Omental fat pad (tissue), 3 donors: ENCODE measurements at regions not wholly inside any gene's neighbourhood (a gene's known extent, or its start where the extent isn't known, plus 50 kb on each side); places are given as distances from the start of the nearest gene placed in this dataset.
"Not testable (repeated sequence)": the region's sequence is repeated elsewhere in the genome, so short reads cannot be mapped to it uniquely, and the experiment has no call there.

Source experiments
- ATAC-seq: fragments of 150-250 bp; one replicate; pipeline ENCODE4 v1.9.1; 2016; ENCODE audit warnings: mild to moderate bottlenecking, moderate library complexity; ENCODE audit not compliant: low FRiP score
- DNase-seq: peaks from one replicate; pipeline ENCODE4 v3.0.0-alpha.2; 2019; ENCODE audit warnings: low spot score
- TF ChIP-seq, protein P1 (sequence below), 3 donors: fragments of 450-650 bp; IDR thresholded peaks; one replicate each; pipeline ENCODE4 v1.5.1; 2016 to 2017; ENCODE audit warnings: antibody characterized with exemption in 3 of 3, mild to moderate bottlenecking in 3 of 3, moderate library complexity in 2 of 3

DNA sequence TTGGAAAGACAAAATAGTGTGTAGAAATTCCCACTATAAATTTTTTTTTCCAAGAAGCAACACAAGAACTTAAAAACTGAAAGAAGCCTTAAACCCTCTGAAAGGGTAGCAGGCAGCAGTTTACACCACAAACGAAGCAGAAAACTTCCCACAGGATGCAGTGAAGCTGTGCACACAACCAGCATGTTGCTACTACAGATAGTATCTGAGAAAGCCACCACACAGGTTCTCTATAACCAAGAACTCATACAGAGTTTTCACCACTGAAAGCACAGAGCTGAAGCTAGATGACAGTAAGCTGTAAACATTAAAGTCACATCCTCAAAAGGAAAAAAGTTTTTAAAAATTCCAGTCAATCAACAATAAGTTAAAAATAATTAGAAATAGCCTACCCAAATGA, 333.6 kb upstream of the MON1B start:
- TF ChIP-seq, protein P1, sequence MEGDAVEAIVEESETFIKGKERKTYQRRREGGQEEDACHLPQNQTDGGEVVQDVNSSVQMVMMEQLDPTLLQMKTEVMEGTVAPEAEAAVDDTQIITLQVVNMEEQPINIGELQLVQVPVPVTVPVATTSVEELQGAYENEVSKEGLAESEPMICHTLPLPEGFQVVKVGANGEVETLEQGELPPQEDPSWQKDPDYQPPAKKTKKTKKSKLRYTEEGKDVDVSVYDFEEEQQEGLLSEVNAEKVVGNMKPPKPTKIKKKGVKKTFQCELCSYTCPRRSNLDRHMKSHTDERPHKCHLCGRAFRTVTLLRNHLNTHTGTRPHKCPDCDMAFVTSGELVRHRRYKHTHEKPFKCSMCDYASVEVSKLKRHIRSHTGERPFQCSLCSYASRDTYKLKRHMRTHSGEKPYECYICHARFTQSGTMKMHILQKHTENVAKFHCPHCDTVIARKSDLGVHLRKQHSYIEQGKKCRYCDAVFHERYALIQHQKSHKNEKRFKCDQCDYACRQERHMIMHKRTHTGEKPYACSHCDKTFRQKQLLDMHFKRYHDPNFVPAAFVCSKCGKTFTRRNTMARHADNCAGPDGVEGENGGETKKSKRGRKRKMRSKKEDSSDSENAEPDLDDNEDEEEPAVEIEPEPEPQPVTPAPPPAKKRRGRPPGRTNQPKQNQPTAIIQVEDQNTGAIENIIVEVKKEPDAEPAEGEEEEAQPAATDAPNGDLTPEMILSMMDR (IDR thresholded peaks at IDR 0.05), result no peak
- ATAC-seq (no peak), DNase-seq (no peak)

DNA sequence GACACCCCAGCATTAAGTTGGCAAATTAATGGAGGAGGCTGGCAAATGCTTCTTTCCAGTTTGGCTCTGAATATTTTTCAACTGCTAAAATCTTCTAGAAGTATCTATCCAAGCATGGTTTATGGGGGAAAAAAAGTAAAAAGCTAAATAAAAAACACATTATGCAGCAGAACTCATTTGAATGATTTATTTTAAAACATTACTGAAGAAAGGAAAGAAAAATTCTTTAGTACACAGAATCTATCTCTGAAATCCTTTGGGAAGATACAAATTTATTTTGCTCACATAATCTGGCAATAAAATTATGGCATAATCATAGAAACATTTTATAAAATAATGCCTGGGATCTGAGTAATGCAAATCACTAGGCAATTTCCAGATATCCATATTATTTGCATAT, 328.1 kb upstream of the MON1B start:
- ATAC-seq (no peak), DNase-seq (no peak)
- TF ChIP-seq, protein P1 (IDR thresholded peaks at IDR 0.05), result no peak

DNA sequence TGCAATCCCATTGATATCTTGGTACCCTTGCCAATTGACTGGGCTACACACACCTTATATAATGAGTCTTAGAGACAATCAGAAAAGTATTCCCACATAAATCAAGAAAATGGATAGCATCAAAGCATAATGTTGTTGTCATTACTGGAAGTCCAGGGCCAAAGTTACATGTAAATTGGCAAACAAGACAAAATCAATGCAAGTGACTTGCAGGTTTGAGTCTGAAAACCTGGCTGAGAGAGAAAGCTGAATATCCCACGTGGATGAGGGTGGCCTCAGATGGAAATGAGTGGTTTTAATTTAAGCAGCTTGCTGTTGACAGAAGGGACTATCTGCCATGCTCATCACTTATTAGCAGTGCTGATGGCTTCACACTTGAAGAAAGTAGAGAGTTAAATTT, 324.0 kb upstream of the MON1B start:
- no peak for DNase-seq
- no peak for ATAC-seq
- TF ChIP-seq, protein P1 (IDR thresholded peaks at IDR 0.05), result no peak

DNA sequence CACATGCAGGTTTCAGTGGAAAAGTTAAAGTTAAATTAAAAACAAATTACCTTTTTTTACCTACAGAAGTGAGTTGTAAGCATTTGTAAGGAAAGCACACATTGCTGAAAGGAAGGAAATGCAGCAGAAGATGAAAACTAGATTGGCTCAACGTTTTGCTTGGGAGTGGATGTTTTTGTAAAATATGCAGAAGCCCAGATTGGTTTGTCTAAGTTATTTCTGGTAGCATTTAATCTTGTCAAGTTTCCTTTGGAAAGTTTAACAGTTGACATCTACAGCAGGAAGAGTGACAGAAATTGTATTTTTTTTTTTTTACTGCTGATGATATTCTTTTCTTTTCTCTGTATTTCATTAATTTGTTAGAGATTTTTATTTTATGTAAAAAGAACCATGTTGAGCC, 315.1 kb upstream of the MON1B start:
- no peak for ATAC-seq
- no peak for DNase-seq
- TF ChIP-seq, protein P1 (IDR thresholded peaks at IDR 0.05), result no peak

DNA sequence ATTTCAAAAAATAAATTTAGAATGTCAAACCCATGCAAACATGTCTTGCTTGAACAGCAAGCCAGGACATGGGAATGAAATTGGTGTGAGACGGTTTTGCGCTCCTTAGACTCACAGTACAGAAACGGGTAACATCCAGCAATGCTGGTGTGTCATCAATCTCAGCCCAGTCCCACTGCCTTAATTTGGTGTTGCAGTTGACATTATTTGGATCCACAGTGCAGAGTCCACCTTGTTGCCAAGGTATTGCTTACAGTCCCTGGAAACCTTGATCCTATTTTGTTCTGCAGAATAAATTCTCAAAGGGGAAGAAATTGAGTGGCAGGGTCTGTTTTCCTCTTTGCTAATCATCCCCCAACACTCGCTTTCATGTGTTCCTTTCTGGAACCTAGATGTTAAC, 311.6 kb upstream of the MON1B start:
- ATAC-seq, result no peak
- TF ChIP-seq, protein P1 (IDR thresholded peaks at IDR 0.05), result no peak
- no peak for DNase-seq

DNA sequence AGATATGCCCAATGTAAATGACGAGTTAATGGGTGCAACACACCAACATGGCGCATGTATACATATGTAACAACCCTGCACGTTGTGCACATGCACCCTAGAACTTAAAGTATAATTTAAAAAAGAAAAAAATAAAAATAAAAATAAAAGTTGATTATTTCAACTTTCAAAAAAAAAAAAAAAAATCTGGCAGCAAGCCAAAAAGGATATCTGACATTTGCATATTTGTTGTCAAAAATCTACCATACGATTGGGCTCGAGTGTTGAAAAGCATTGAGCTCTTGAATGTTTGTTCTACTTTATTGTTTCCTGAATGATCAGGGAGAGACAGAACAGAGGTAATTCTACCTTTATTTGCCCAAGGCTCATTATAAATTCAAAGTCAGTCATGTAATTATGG, 310.5 kb upstream of the MON1B start:
- ATAC-seq, DNase-seq: not testable (repeated sequence)

DNA sequence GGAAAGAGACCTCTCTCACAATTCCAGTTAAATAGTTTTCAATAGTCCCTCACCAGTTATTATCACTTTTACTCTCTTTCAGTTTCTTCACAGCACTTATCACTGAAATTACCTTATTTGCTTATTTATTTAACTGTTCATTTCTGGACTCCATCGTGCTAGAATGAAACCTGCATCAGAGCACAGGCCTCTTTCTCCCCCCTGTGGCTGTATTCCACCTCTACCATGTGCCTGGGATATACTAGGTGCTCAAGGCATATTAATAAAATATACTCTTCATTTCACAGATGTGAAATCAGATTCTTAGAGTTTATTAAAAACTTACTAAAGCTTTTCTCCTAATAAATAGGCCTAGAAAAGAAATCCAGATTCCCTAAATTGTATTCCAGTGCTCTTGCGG, 308.9 kb upstream of the MON1B start:
- no peak for ATAC-seq

More for the DNA sequence above, 308.9 kb upstream of the MON1B start:
- no peak for DNase-seq
- TF ChIP-seq, protein P1 (IDR thresholded peaks at IDR 0.05), result no peak
